H9 (cell line): ENCODE measurements at regions not wholly inside any gene's neighbourhood (a gene's known extent, or its start where the extent isn't known, plus 50 kb on each side); places are given as distances from the start of the nearest gene placed in this dataset.

Experiments
- DNase-seq: peaks from one replicate; pipeline ENCODE4 v3.0.0-alpha.2; 2017
- H2AFZ ChIP-seq: one replicate; pipeline ENCODE4 v1.6.1; 2013; ENCODE audit warnings: mild to moderate bottlenecking, low read length, control low read depth, moderate library complexity
- H2AK5ac ChIP-seq: 2 replicates; pipeline ENCODE4 v1.6.1; 2013; ENCODE audit warnings: low read length, control low read depth, mixed read lengths; ENCODE audit not compliant: insufficient read length
- H2BK120ac ChIP-seq: one replicate; pipeline ENCODE4 v1.6.1; 2013; ENCODE audit warnings: low read depth, mild to moderate bottlenecking, low read length, control low read depth, inconsistent platforms; ENCODE audit not compliant: poor library complexity, severe bottlenecking
- H2BK12ac ChIP-seq: 2 replicates; pipeline ENCODE4 v1.6.1; 2013; ENCODE audit warnings: low read length, control low read depth, mixed read lengths, low read depth; ENCODE audit not compliant: insufficient read length
- H2BK15ac ChIP-seq: 2 replicates; pipeline ENCODE4 v1.6.1; 2013; ENCODE audit warnings: low read depth, low read length, control low read depth
- H2BK20ac ChIP-seq: one replicate; pipeline ENCODE4 v1.6.1; 2013; ENCODE audit warnings: low read depth, mild to moderate bottlenecking, low read length, control low read depth, inconsistent platforms; ENCODE audit not compliant: poor library complexity, severe bottlenecking
- H2BK5ac ChIP-seq: 2 replicates; pipeline ENCODE4 v1.6.1; 2013; ENCODE audit warnings: low read length, control low read depth, mixed read lengths; ENCODE audit not compliant: insufficient read length
- H3K14ac ChIP-seq: 2 replicates; pipeline ENCODE4 v1.6.1; 2013; ENCODE audit warnings: low read length, control low read depth; ENCODE audit not compliant: insufficient read depth
- H3K18ac ChIP-seq: 2 replicates; pipeline ENCODE4 v1.6.1; 2013; ENCODE audit warnings: low read depth, mild to moderate bottlenecking, mixed read lengths, low read length, control low read depth; ENCODE audit not compliant: insufficient read length
- H3K23ac ChIP-seq: 2 replicates; pipeline ENCODE4 v1.6.1; 2013; ENCODE audit warnings: low read length, control low read depth, mixed read lengths, low read depth; ENCODE audit not compliant: insufficient read length
- H3K23me2 ChIP-seq: 2 replicates; pipeline ENCODE4 v1.6.1; 2013; ENCODE audit warnings: low read depth, mild to moderate bottlenecking, mixed read lengths, low read length, control low read depth; ENCODE audit not compliant: insufficient read length, poor library complexity, severe bottlenecking
- H3K27ac ChIP-seq: 2 replicates; pipeline ENCODE4 v1.5.1; 2013; ENCODE audit warnings: low read length, control low read depth, mixed read lengths, low read depth; ENCODE audit not compliant: insufficient read length
- H3K27me3 ChIP-seq: 2 replicates; pipeline ENCODE4 v1.6.1; 2013; ENCODE audit warnings: low read length, control low read depth, inconsistent platforms; ENCODE audit not compliant: insufficient read depth
- H3K4ac ChIP-seq: 2 replicates; pipeline ENCODE4 v1.6.1; 2013; ENCODE audit warnings: low read depth, mild to moderate bottlenecking, control low read depth, inconsistent platforms, low read length, moderate library complexity
- H3K4me1 ChIP-seq: 2 replicates; pipeline ENCODE4 v1.6.1; 2013; ENCODE audit warnings: low read length, control low read depth, inconsistent platforms; ENCODE audit not compliant: insufficient read depth
- H3K4me2 ChIP-seq: 2 replicates; pipeline ENCODE4 v1.6.1; 2013; ENCODE audit warnings: low read length, control low read depth, mixed read lengths; ENCODE audit not compliant: insufficient read length, insufficient read depth
- H3K56ac ChIP-seq: 2 replicates; pipeline ENCODE4 v1.6.1; 2013; ENCODE audit warnings: low read depth, mild to moderate bottlenecking, mixed read lengths, low read length, control low read depth; ENCODE audit not compliant: insufficient read length
- H3K79me1 ChIP-seq: 2 replicates; pipeline ENCODE4 v1.6.1; 2013; ENCODE audit warnings: low read depth, mild to moderate bottlenecking, moderate library complexity, low read length, control low read depth, inconsistent platforms; ENCODE audit not compliant: insufficient read depth, poor library complexity, severe bottlenecking
- H3K79me2 ChIP-seq: 2 replicates; pipeline ENCODE4 v1.6.1; 2013; ENCODE audit warnings: low read length, control low read depth, inconsistent platforms; ENCODE audit not compliant: insufficient read depth
- H3K9ac ChIP-seq: 2 replicates; pipeline ENCODE4 v1.6.1; 2013; ENCODE audit warnings: low read length, control low read depth, mixed read lengths; ENCODE audit not compliant: insufficient read length; ENCODE audit errors: extremely low read depth
- H3K9me3 ChIP-seq: one replicate; pipeline ENCODE4 v1.6.1; 2013; ENCODE audit warnings: low read depth, low read length, inconsistent platforms; ENCODE audit not compliant: control insufficient read depth
- H3T11ph ChIP-seq: one replicate; pipeline ENCODE4 v1.6.1; 2013; ENCODE audit warnings: mild to moderate bottlenecking, low read length, control low read depth, inconsistent platforms
- H4K20me1 ChIP-seq: one replicate; pipeline ENCODE4 v1.6.1; 2013; ENCODE audit not compliant: control insufficient read depth, insufficient read length, insufficient read depth
- H4K5ac ChIP-seq: 2 replicates; pipeline ENCODE4 v1.6.1; 2013; ENCODE audit warnings: low read depth, mild to moderate bottlenecking, mixed read lengths, low read length, control low read depth; ENCODE audit not compliant: insufficient read length
- H4K8ac ChIP-seq: replicated peaks from 2 replicates; pipeline ENCODE4 v1.6.1; 2013; ENCODE audit warnings: low read length, control low read depth, mixed read lengths, low read depth; ENCODE audit not compliant: insufficient read length
- H4K91ac ChIP-seq: 2 replicates; pipeline ENCODE4 v1.6.1; 2013; ENCODE audit warnings: low read depth, mild to moderate bottlenecking, moderate library complexity, mixed read lengths, low read length, control low read depth; ENCODE audit not compliant: insufficient read length
- H3K27ac Mint-ChIP-seq, 3 experiments: 2 replicates in 2 of 3; 3 replicates in 1 of 3; pipeline ENCODE4 v1.8.0; 2020 to 2021; ENCODE audit warnings: mixed read lengths in 3 of 3, mild to moderate bottlenecking in 1 of 3, moderate library complexity in 1 of 3
- H3K27me3 Mint-ChIP-seq: 2 replicates; pipeline ENCODE4 v1.8.0; 2021; ENCODE audit warnings: low read depth, mild to moderate bottlenecking, moderate library complexity, mixed read lengths
- H3K36me3 Mint-ChIP-seq, 3 experiments: 2 replicates in 2 of 3; 3 replicates in 1 of 3; pipeline ENCODE4 v1.8.0; 2020 to 2021; ENCODE audit warnings: low read depth in 3 of 3, mixed read lengths in 3 of 3; ENCODE audit not compliant: insufficient read depth in 1 of 3
- H3K4me1 Mint-ChIP-seq, 2 experiments: 2 replicates each; pipeline ENCODE4 v1.8.0; 2020; ENCODE audit warnings: mixed read lengths in 2 of 2
- H3K4me3 Mint-ChIP-seq, 2 experiments: 2 replicates in 1 of 2; 3 replicates in 1 of 2; pipeline ENCODE4 v1.8.0; 2020 to 2021; ENCODE audit warnings: mild to moderate bottlenecking in 2 of 2, mixed read lengths in 2 of 2, moderate library complexity in 1 of 2
- H3K9me3 Mint-ChIP-seq, 2 experiments: 2 replicates in 1 of 2; 3 replicates in 1 of 2; pipeline ENCODE4 v1.8.0; 2020; ENCODE audit warnings: mild to moderate bottlenecking in 2 of 2, mixed read lengths in 2 of 2, moderate library complexity in 1 of 2
- TF ChIP-seq, protein P1 (sequence below): fragments of 200-600 bp; sonication (generic); conservative IDR thresholded peaks from 3 replicates; pipeline ENCODE4 v1.8.0; 2021; ENCODE audit warnings: antibody characterized with exemption, mild to moderate bottlenecking

DNA sequence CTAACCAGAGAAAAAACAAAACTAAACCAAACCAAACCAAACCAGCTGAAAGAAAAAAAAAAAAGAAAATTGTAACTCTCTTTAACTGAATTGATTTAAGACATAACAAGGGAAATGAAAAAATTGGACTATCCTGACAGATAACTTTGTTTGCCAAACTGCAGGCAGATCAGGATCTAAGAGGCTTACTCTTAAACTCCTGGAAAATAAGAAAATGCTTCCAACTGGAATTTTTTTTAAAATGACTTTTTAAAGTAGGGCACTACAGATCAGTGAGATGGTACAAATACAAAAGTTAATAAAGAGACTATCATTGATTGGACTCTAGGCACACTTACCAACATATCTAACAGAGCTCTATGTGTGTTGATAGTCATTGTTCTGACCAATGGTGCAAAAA is 125.5 kb upstream of the KCNJ16 start:
- no peak overlapping the region for H2BK12ac ChIP-seq
- H3T11ph ChIP-seq: no peak overlapping the region
- no peak overlapping the region for H3K4ac ChIP-seq
- Mint-ChIP-seq H3K9me3 (no peaks in the 10 kb centered on the region), H3K4me3 (no peak overlapping the region), H3K27me3 (no peaks in the 10 kb centered on the region), H3K27ac (no peak overlapping the region), H3K4me1 (no peaks in the 10 kb centered on the region), H3K36me3 (no peaks in the 10 kb centered on the region)
- H2BK120ac ChIP-seq: no peak overlapping the region
- no peaks in the 10 kb centered on the region for H3K23me2 ChIP-seq
- no peak overlapping the region for H3K18ac ChIP-seq
- no peak overlapping the region for H3K9ac ChIP-seq
- H4K20me1 ChIP-seq: no peaks in the 10 kb centered on the region
- no peak overlapping the region for H3K4me2 ChIP-seq
- H2BK20ac ChIP-seq: no peak overlapping the region
- no peaks in the 10 kb centered on the region for H3K9me3 ChIP-seq
- no peak overlapping the region for H3K14ac ChIP-seq
- H2AK5ac ChIP-seq: no peak overlapping the region
- no peaks in the 10 kb centered on the region for H3K79me1 ChIP-seq
- no peak overlapping the region for H4K8ac ChIP-seq
- DNase-seq: no peak
- H3K79me2 ChIP-seq: no peaks in the 10 kb centered on the region
- no peak overlapping the region for H4K91ac ChIP-seq
- H3K4me1 ChIP-seq: no peaks in the 10 kb centered on the region
- H2BK15ac ChIP-seq: no peak overlapping the region
- H4K5ac ChIP-seq: no peak overlapping the region
- no peak overlapping the region for H3K27ac ChIP-seq
- H3K23ac ChIP-seq: no peak overlapping the region
- TF ChIP-seq, protein P1, sequence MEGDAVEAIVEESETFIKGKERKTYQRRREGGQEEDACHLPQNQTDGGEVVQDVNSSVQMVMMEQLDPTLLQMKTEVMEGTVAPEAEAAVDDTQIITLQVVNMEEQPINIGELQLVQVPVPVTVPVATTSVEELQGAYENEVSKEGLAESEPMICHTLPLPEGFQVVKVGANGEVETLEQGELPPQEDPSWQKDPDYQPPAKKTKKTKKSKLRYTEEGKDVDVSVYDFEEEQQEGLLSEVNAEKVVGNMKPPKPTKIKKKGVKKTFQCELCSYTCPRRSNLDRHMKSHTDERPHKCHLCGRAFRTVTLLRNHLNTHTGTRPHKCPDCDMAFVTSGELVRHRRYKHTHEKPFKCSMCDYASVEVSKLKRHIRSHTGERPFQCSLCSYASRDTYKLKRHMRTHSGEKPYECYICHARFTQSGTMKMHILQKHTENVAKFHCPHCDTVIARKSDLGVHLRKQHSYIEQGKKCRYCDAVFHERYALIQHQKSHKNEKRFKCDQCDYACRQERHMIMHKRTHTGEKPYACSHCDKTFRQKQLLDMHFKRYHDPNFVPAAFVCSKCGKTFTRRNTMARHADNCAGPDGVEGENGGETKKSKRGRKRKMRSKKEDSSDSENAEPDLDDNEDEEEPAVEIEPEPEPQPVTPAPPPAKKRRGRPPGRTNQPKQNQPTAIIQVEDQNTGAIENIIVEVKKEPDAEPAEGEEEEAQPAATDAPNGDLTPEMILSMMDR: no peak
- H3K56ac ChIP-seq: no peak overlapping the region
- H3K27me3 ChIP-seq: no peaks in the 10 kb centered on the region
- H2BK5ac ChIP-seq: no peak overlapping the region
- no peak overlapping the region for H2AFZ ChIP-seq
